ENCODE measurements at regions not wholly inside any gene's neighbourhood (a gene's known extent, or its start where the extent isn't known, plus 50 kb on each side); places are given as distances from the start of the nearest gene placed in this dataset.

DNA sequence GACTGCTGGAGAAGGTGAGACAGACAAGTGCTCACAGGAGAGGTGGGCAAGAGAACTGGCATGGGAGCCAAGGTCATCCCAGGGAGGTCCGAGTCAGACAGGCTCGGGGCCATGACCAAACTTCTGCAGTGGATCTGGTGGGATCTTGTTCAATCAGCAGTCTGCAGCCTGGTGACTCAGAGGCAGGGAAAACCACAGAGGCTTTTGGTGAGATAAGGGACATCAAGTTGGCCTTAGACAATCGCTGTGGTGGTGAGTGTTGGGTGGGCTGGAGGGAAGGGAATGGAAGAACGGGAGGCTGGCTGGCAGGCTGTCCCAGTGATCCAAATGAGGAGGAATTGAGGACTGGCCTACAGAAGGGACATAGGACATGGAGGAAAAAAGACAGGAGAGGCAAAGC, 123.8 kb downstream of the TMEM174 start:
- TF ChIP-seq, protein P1, sequence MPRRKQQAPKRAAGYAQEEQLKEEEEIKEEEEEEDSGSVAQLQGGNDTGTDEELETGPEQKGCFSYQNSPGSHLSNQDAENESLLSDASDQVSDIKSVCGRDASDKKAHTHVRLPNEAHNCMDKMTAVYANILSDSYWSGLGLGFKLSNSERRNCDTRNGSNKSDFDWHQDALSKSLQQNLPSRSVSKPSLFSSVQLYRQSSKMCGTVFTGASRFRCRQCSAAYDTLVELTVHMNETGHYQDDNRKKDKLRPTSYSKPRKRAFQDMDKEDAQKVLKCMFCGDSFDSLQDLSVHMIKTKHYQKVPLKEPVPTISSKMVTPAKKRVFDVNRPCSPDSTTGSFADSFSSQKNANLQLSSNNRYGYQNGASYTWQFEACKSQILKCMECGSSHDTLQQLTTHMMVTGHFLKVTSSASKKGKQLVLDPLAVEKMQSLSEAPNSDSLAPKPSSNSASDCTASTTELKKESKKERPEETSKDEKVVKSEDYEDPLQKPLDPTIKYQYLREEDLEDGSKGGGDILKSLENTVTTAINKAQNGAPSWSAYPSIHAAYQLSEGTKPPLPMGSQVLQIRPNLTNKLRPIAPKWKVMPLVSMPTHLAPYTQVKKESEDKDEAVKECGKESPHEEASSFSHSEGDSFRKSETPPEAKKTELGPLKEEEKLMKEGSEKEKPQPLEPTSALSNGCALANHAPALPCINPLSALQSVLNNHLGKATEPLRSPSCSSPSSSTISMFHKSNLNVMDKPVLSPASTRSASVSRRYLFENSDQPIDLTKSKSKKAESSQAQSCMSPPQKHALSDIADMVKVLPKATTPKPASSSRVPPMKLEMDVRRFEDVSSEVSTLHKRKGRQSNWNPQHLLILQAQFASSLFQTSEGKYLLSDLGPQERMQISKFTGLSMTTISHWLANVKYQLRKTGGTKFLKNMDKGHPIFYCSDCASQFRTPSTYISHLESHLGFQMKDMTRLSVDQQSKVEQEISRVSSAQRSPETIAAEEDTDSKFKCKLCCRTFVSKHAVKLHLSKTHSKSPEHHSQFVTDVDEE (CRISPR knock-in tag; IDR thresholded peaks at IDR 0.05), result no peak
- no peak for TF ChIP-seq ZFP3 (CRISPR knock-in tag; IDR thresholded peaks at IDR 0.05)
- TF ChIP-seq, protein P2, sequence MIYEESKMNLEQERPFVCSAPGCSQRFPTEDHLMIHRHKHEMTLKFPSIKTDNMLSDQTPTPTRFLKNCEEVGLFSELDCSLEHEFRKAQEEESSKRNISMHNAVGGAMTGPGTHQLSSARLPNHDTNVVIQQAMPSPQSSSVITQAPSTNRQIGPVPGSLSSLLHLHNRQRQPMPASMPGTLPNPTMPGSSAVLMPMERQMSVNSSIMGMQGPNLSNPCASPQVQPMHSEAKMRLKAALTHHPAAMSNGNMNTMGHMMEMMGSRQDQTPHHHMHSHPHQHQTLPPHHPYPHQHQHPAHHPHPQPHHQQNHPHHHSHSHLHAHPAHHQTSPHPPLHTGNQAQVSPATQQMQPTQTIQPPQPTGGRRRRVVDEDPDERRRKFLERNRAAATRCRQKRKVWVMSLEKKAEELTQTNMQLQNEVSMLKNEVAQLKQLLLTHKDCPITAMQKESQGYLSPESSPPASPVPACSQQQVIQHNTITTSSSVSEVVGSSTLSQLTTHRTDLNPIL (CRISPR knock-in tag; IDR thresholded peaks at IDR 0.05; ENCODE audit: low read depth), result no peak
- no peak for TF ChIP-seq ZNF8 (CRISPR knock-in tag; IDR thresholded peaks at IDR 0.05)
- TF ChIP-seq, protein P3, sequence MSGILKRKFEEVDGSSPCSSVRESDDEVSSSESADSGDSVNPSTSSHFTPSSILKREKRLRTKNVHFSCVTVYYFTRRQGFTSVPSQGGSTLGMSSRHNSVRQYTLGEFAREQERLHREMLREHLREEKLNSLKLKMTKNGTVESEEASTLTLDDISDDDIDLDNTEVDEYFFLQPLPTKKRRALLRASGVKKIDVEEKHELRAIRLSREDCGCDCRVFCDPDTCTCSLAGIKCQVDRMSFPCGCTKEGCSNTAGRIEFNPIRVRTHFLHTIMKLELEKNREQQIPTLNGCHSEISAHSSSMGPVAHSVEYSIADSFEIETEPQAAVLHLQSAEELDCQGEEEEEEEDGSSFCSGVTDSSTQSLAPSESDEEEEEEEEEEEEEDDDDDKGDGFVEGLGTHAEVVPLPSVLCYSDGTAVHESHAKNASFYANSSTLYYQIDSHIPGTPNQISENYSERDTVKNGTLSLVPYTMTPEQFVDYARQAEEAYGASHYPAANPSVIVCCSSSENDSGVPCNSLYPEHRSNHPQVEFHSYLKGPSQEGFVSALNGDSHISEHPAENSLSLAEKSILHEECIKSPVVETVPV (CRISPR knock-in tag; IDR thresholded peaks at IDR 0.05), result no peak
- TF ChIP-seq, protein P4, sequence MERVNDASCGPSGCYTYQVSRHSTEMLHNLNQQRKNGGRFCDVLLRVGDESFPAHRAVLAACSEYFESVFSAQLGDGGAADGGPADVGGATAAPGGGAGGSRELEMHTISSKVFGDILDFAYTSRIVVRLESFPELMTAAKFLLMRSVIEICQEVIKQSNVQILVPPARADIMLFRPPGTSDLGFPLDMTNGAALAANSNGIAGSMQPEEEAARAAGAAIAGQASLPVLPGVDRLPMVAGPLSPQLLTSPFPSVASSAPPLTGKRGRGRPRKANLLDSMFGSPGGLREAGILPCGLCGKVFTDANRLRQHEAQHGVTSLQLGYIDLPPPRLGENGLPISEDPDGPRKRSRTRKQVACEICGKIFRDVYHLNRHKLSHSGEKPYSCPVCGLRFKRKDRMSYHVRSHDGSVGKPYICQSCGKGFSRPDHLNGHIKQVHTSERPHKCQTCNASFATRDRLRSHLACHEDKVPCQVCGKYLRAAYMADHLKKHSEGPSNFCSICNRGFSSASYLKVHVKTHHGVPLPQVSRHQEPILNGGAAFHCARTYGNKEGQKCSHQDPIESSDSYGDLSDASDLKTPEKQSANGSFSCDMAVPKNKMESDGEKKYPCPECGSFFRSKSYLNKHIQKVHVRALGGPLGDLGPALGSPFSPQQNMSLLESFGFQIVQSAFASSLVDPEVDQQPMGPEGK (CRISPR knock-in tag; IDR thresholded peaks at IDR 0.05; ENCODE audit: borderline replicate concordance), result no peak
- no peak for TF ChIP-seq ESRRG (CRISPR knock-in tag; IDR thresholded peaks at IDR 0.05)
- TF ChIP-seq ISL1 (CRISPR knock-in tag; IDR thresholded peaks at IDR 0.05), result no peak
- TF ChIP-seq SNAI2 (CRISPR knock-in tag; IDR thresholded peaks at IDR 0.05), result no peak
- TF ChIP-seq ZFP30 (CRISPR knock-in tag; IDR thresholded peaks at IDR 0.05), result no peak
- TF ChIP-seq, protein P5, sequence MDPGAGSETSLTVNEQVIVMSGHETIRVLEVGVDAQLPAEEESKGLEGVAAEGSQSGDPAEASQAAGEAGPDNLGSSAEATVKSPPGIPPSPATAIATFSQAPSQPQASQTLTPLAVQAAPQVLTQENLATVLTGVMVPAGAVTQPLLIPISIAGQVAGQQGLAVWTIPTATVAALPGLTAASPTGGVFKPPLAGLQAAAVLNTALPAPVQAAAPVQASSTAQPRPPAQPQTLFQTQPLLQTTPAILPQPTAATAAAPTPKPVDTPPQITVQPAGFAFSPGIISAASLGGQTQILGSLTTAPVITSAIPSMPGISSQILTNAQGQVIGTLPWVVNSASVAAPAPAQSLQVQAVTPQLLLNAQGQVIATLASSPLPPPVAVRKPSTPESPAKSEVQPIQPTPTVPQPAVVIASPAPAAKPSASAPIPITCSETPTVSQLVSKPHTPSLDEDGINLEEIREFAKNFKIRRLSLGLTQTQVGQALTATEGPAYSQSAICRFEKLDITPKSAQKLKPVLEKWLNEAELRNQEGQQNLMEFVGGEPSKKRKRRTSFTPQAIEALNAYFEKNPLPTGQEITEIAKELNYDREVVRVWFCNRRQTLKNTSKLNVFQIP (CRISPR knock-in tag; IDR thresholded peaks at IDR 0.05; ENCODE audit: borderline replicate concordance, low read depth), result no peak
- no peak for TF ChIP-seq CSDC2 (CRISPR knock-in tag; IDR thresholded peaks at IDR 0.05)
- no peak for TF ChIP-seq ZNF565 (CRISPR knock-in tag; conservative IDR thresholded peaks at IDR 0.05; ENCODE audit: low read depth)
